Gastrocnemius medialis (tissue), 4 donors: ENCODE measurements at regions not wholly inside any gene's neighbourhood (a gene's known extent, or its start where the extent isn't known, plus 50 kb on each side); places are given as distances from the start of the nearest gene placed in this dataset.

Source experiments
- ATAC-seq, 2 donors: fragments of 150-250 bp; one replicate each; pipeline ENCODE4 v1.9.1; 2016
- DNase-seq, 2 donors: peaks; one replicate each; pipeline ENCODE4 v3.0.0-alpha.2; 2019
- H3K27ac ChIP-seq, 4 donors: fragments of 200-600 bp; sonication (generic); 1 replicate in 1 of 4; 2 replicates in 3 of 4; pipeline ENCODE4 v1.5.1; 2016 to 2018; ENCODE audit warnings: mild to moderate bottlenecking in 2 of 4, moderate library complexity in 1 of 4
- H3K27me3 ChIP-seq, 3 donors: fragments of 200-600 bp; sonication (generic) in 2 of 3; 1 replicate in 1 of 3; 2 replicates in 2 of 3; pipeline versions ENCODE4 v1.5.1 to v1.6.0; 2016 to 2019; ENCODE audit warnings: mild to moderate bottlenecking in 1 of 3, moderate library complexity in 1 of 3
- H3K36me3 ChIP-seq, 2 donors: fragments of 200-600 bp; sonication (generic) in 1 of 2; one replicate each; pipeline ENCODE4 v1.5.1; 2017 to 2018
- H3K4me1 ChIP-seq, 2 donors: fragments of 200-600 bp; sonication (generic) in 1 of 2; one replicate each; pipeline ENCODE4 v1.5.1; 2016 to 2017; ENCODE audit warnings: mild to moderate bottlenecking in 2 of 2
- H3K4me3 ChIP-seq, 4 donors: fragments of 200-600 bp; sonication (generic) in 3 of 4; 1 replicate in 1 of 4; 2 replicates in 3 of 4; pipeline ENCODE4 v1.5.1; 2016 to 2019; ENCODE audit warnings: mild to moderate bottlenecking in 2 of 4
- H3K9me3 ChIP-seq, 3 donors: fragments of 200-600 bp; sonication (generic) in 2 of 3; 1 replicate in 1 of 3; 2 replicates in 2 of 3; pipeline ENCODE4 v1.5.1; 2016 to 2019
- CTCF ChIP-seq, 5 experiments: fragments of 450-650 bp in 3 of 5; fragments of 200-600 bp in 2 of 5; sonication (generic) in 2 of 5; IDR thresholded peaks in 4 of 5; conservative IDR thresholded peaks in 1 of 5; 1 replicate in 4 of 5; 2 replicates in 1 of 5; pipeline ENCODE4 v1.5.1; 2016 to 2019; ENCODE audit warnings: antibody characterized with exemption in 5 of 5, mild to moderate bottlenecking in 3 of 5, moderate library complexity in 3 of 5
- POLR2A ChIP-seq, 2 donors: fragments of 450-650 bp; IDR thresholded peaks; one replicate each; pipeline ENCODE4 v1.6.1; 2017; ENCODE audit warnings: antibody characterized with exemption in 2 of 2, mild to moderate bottlenecking in 2 of 2, moderate library complexity in 2 of 2
- in situ Hi-C, 4 donors: fragments of 200-750 bp; cut with MboI; loops; one replicate each; pipeline versions ENCODE4 v1.15.0 to v1.8.0; 2017; ENCODE audit warnings: low sequenced_read_pairs in 4 of 4
- intact Hi-C: fragments of 100-400 bp; cut with DNase I; formaldehyde crosslinking; loops from one replicate; pipeline ENCODE4 v1.15.1; 2023; ENCODE audit warnings: low total_unique reads

- Histone ChIP-seq H3K27ac (no peak overlapping the region), H3K27me3 (no peaks in the 10 kb centered on the region), H3K4me3 (no peak overlapping the region), H3K4me1 (peaks cover 10 to 29% of the 10 kb centered on the region in 2 donors), H3K9me3 (no peaks in the 10 kb centered on the region), H3K36me3 (no peaks in the 10 kb centered on the region)
- intact Hi-C loops (loop anchor here (1.0 to 10.0 kb wide), 2 partner anchors 108 to 145 kb away; no protein-coding TSS in a partner anchor), in situ Hi-C loops (no loop called here)
- DNase-seq = no peak
- no peak for ATAC-seq
- no peak for TF ChIP-seq CTCF (IDR thresholded peaks at IDR 0.05 in 4 of 5, conservative IDR thresholded peaks at IDR 0.05 in 1 of 5)
- no peak for TF ChIP-seq POLR2A (IDR thresholded peaks at IDR 0.05)
Observed at GRCh38 chr21:28213261-28213660, 779.4 kb downstream of the LTN1 start.

GRCh38 chr21:28212061-28212460, 780.6 kb downstream of the LTN1 start:
- intact Hi-C loops (loop anchor here (10.0 kb wide), 1 partner anchor 107 kb away; no protein-coding TSS in a partner anchor), in situ Hi-C loops (no loop called here)
- peak in 1 of 2 donors; percentile 37 for DNase-seq
- no peaks in the 10 kb centered on the region for H3K36me3 ChIP-seq
- ATAC-seq = no peak
- peak overlapping the region in 1 of 4 donors; percentile 8 for H3K27ac ChIP-seq
- H3K9me3 ChIP-seq = no peaks in the 10 kb centered on the region
- no peak for TF ChIP-seq CTCF (IDR thresholded peaks at IDR 0.05 in 4 of 5, conservative IDR thresholded peaks at IDR 0.05 in 1 of 5)
- H3K4me1 ChIP-seq = peaks cover 10 to 29% of the 10 kb centered on the region in 2 donors
- no peak overlapping the region for H3K4me3 ChIP-seq
- no peaks in the 10 kb centered on the region for H3K27me3 ChIP-seq

GRCh38 chr21:28207436-28208173, 785.1 kb downstream of the LTN1 start:
- intact Hi-C loops = no loop called here
- in situ Hi-C loops = no loop called here
- Histone ChIP-seq H3K27ac (no peak overlapping the region), H3K4me3 (no peak overlapping the region), H3K27me3 (no peaks in the 10 kb centered on the region), H3K9me3 (no peaks in the 10 kb centered on the region), H3K36me3 (no peaks in the 10 kb centered on the region), H3K4me1 (peaks cover 4 to 8% of the 10 kb centered on the region in 2 donors)
- no peak for DNase-seq
- peak in 1 of 2 donors; percentile 36 for ATAC-seq
- TF ChIP-seq POLR2A (IDR thresholded peaks at IDR 0.05) (no peak), CTCF (IDR thresholded peaks at IDR 0.05 in 4 of 5, conservative IDR thresholded peaks at IDR 0.05 in 1 of 5) (no peak)

GRCh38 chr21:28200726-28201125, 792.0 kb downstream of the LTN1 start:
- Histone ChIP-seq H3K27me3 (no peaks in the 10 kb centered on the region), H3K4me1 (no peaks in the 10 kb centered on the region), H3K4me3 (no peak overlapping the region), H3K9me3 (no peaks in the 10 kb centered on the region), H3K27ac (no peak overlapping the region), H3K36me3 (no peaks in the 10 kb centered on the region)
- in situ Hi-C loops = no loop called here
- ATAC-seq (no peak), DNase-seq (no peak)
- TF ChIP-seq CTCF (IDR thresholded peaks at IDR 0.05 in 4 of 5, conservative IDR thresholded peaks at IDR 0.05 in 1 of 5) (no peak), POLR2A (IDR thresholded peaks at IDR 0.05) (no peak)
- intact Hi-C loops = no loop called here
